Fibroblast of peridontal ligament (primary cell): ENCODE measurements at regions not wholly inside any gene's neighbourhood (a gene's known extent, or its start where the extent isn't known, plus 50 kb on each side); places are given as distances from the start of the nearest gene placed in this dataset.
A peak's percentile ranks its signal among the peaks of the same experiment; 100 is the strongest.
"Not testable (repeated sequence)": the region's sequence is repeated elsewhere in the genome, so short reads cannot be mapped to it uniquely, and the experiment has no call there.

ENCODE experiments used
- DNase-seq: peaks from one replicate; pipeline ENCODE4 v3.0.0-alpha.2; 2010; ENCODE audit errors: extremely low read depth

GRCh38 chr5:126000507-126000906, 422.7 kb upstream of the GRAMD2B start:
- DNase-seq = no peak

GRCh38 chr5:126002222-126002897, 420.8 kb upstream of the GRAMD2B start:
- peak; percentile 98 for DNase-seq

- peak; percentile 93 for DNase-seq
Observed at GRCh38 chr5:126003309-126003708, 419.9 kb upstream of the GRAMD2B start.

- DNase-seq = no peak
Observed at GRCh38 chr5:126004636-126005035, 418.6 kb upstream of the GRAMD2B start.

GRCh38 chr5:126007841-126008240, 415.4 kb upstream of the GRAMD2B start:
- peak; percentile 85 for DNase-seq

- DNase-seq = no peak
Observed at GRCh38 chr5:126009566-126009965, 413.6 kb upstream of the GRAMD2B start.

- not testable (repeated sequence) for DNase-seq
Observed at GRCh38 chr5:126011526-126011925, 411.7 kb upstream of the GRAMD2B start.

GRCh38 chr5:126014676-126015075, 408.5 kb upstream of the GRAMD2B start:
- no peak for DNase-seq

GRCh38 chr5:126015235-126016181, 407.7 kb upstream of the GRAMD2B start:
- peak; percentile 69 for DNase-seq

- peak; percentile 39 for DNase-seq
Observed at GRCh38 chr5:126016256-126016655, 407.0 kb upstream of the GRAMD2B start.

- DNase-seq = no peak
Observed at GRCh38 chr5:126017096-126017495, 406.1 kb upstream of the GRAMD2B start.

GRCh38 chr5:126020770-126021169, 402.4 kb upstream of the GRAMD2B start:
- no peak for DNase-seq

- DNase-seq = peak; percentile 30
Observed at GRCh38 chr5:126023994-126024441, 399.2 kb upstream of the GRAMD2B start.

GRCh38 chr5:126027149-126027548, 396.1 kb upstream of the GRAMD2B start:
- no peak for DNase-seq

GRCh38 chr5:126027652-126028051, 395.6 kb upstream of the GRAMD2B start:
- DNase-seq = no peak

- DNase-seq = no peak
Observed at GRCh38 chr5:126028336-126028735, 394.9 kb upstream of the GRAMD2B start.

GRCh38 chr5:126029282-126029681, 393.9 kb upstream of the GRAMD2B start:
- not testable (repeated sequence) for DNase-seq

- DNase-seq = no peak
Observed at GRCh38 chr5:126030698-126031097, 392.5 kb upstream of the GRAMD2B start.

GRCh38 chr5:126031989-126032716, 391.1 kb upstream of the GRAMD2B start:
- peak; percentile 74 for DNase-seq

GRCh38 chr5:126043688-126044087, 379.5 kb upstream of the GRAMD2B start:
- no peak for DNase-seq

- DNase-seq = peak; percentile 44
Observed at GRCh38 chr5:126044111-126044668, 379.0 kb upstream of the GRAMD2B start.
